Testis (tissue), 2 donors: ENCODE measurements at regions not wholly inside any gene's neighbourhood (a gene's known extent, or its start where the extent isn't known, plus 50 kb on each side); places are given as distances from the start of the nearest gene placed in this dataset.
A peak's percentile ranks its signal among the peaks of the same experiment; 100 is the strongest.
"Not testable (repeated sequence)": the region's sequence is repeated elsewhere in the genome, so short reads cannot be mapped to it uniquely, and the experiment has no call there.

ENCODE experiments used
- DNase-seq: peaks from one replicate; pipeline ENCODE4 v3.0.0-alpha.2; 2019
- H3K27ac ChIP-seq, 2 donors: fragments of 200-600 bp; sonication (generic); one replicate each; pipeline ENCODE4 v1.5.1; 2019
- H3K27me3 ChIP-seq: fragments of 200-600 bp; sonication (generic); one replicate; pipeline ENCODE4 v1.5.1; 2019
- H3K36me3 ChIP-seq: fragments of 200-600 bp; sonication (generic); one replicate; pipeline ENCODE4 v1.5.1; 2017; ENCODE audit warnings: low read depth; ENCODE audit errors: missing control alignments
- H3K4me1 ChIP-seq: fragments of 200-600 bp; sonication (generic); one replicate; pipeline ENCODE4 v1.5.1; 2019
- H3K4me3 ChIP-seq, 2 donors: fragments of 200-600 bp; sonication (generic); one replicate each; pipeline ENCODE4 v1.5.1; 2017 to 2019
- H3K9me3 ChIP-seq: fragments of 200-600 bp; sonication (generic); one replicate; pipeline ENCODE4 v1.5.1; 2017
- CTCF ChIP-seq, 3 experiments: fragments of 450-650 bp in 2 of 3; fragments of 200-600 bp in 1 of 3; sonication (generic) in 1 of 3; IDR thresholded peaks; one replicate each; pipeline ENCODE4 v1.5.1; 2016 to 2019; ENCODE audit warnings: antibody characterized with exemption in 3 of 3, mild to moderate bottlenecking in 2 of 3, moderate library complexity in 1 of 3
- POLR2A ChIP-seq: fragments of 450-650 bp; IDR thresholded peaks from one replicate; pipeline ENCODE4 v1.6.1; 2017; ENCODE audit warnings: antibody characterized with exemption, mild to moderate bottlenecking, moderate library complexity
- WGBS, 2 donors: methylation state at CpG; one replicate each; pipeline ENCODE4 v1.1.5; 2018; 5-methylcytosine and 5-hydroxymethylcytosine counted together
- intact Hi-C: fragments of 100-400 bp; cut with DNase I; formaldehyde crosslinking; loops from one replicate; pipeline ENCODE4 v1.15.1; 2023; ENCODE audit warnings: low total_unique reads

GRCh38 chr6:120764312-120764711, 570.0 kb downstream of the TBC1D32 start:
- Histone ChIP-seq H3K9me3 (no peaks in the 10 kb centered on the region), H3K27ac (no peak overlapping the region), H3K4me3 (no peak overlapping the region), H3K27me3 (no peaks in the 10 kb centered on the region), H3K36me3 (no peaks in the 10 kb centered on the region), H3K4me1 (no peaks in the 10 kb centered on the region)
- peak; percentile 36 for DNase-seq
- TF ChIP-seq POLR2A = no peak
- no peak for TF ChIP-seq CTCF (IDR thresholded peaks at IDR 0.05)
- intact Hi-C loops = no loop called here

- H3K4me1 ChIP-seq = no peaks in the 10 kb centered on the region
- TF ChIP-seq CTCF (IDR thresholded peaks at IDR 0.05) = no peak
- TF ChIP-seq POLR2A = no peak
- no peak overlapping the region for H3K27ac ChIP-seq
- intact Hi-C loops = no loop called here
- H3K9me3 ChIP-seq = no peaks in the 10 kb centered on the region
- no peaks in the 10 kb centered on the region for H3K27me3 ChIP-seq
- 65 to 82% methylated on average over 1 of the region's 1 CpG for WGBS, 2 donors
- DNase-seq = no peak
- no peaks in the 10 kb centered on the region for H3K36me3 ChIP-seq
- no peak overlapping the region for H3K4me3 ChIP-seq
Measured at GRCh38 chr6:120759570-120759969, 574.7 kb downstream of the TBC1D32 start.

- H3K4me1 ChIP-seq, H3K4me3 ChIP-seq, H3K9me3 ChIP-seq, H3K36me3 ChIP-seq, H3K27me3 ChIP-seq, intact Hi-C loops, DNase-seq, H3K27ac ChIP-seq: not testable (repeated sequence)
- 63 to 81% methylated on average over 9 to 11 of the region's 12 CpGs for WGBS, 2 donors
Measured at GRCh38 chr6:120748574-120748973, 585.7 kb downstream of the TBC1D32 start.

GRCh38 chr6:120736740-120737139, 597.5 kb downstream of the TBC1D32 start:
- Histone ChIP-seq H3K36me3 (no peaks in the 10 kb centered on the region), H3K27me3 (no peaks in the 10 kb centered on the region), H3K27ac (no peak overlapping the region), H3K9me3 (no peaks in the 10 kb centered on the region), H3K4me1 (no peaks in the 10 kb centered on the region), H3K4me3 (no peak overlapping the region)
- intact Hi-C loops = no loop called here
- no peak for TF ChIP-seq POLR2A
- TF ChIP-seq CTCF (IDR thresholded peaks at IDR 0.05) = no peak
- no peak for DNase-seq
- WGBS, 2 donors = 69 to 98% methylated on average over 2 of the region's 2 CpGs

GRCh38 chr6:120735641-120736040, 598.6 kb downstream of the TBC1D32 start:
- Histone ChIP-seq H3K36me3 (no peaks in the 10 kb centered on the region), H3K27me3 (no peaks in the 10 kb centered on the region), H3K4me3 (no peak overlapping the region), H3K4me1 (no peaks in the 10 kb centered on the region), H3K27ac (no peak overlapping the region), H3K9me3 (no peaks in the 10 kb centered on the region)
- no peak for TF ChIP-seq POLR2A
- TF ChIP-seq CTCF (IDR thresholded peaks at IDR 0.05) = no peak
- intact Hi-C loops = no loop called here
- DNase-seq = no peak
- 94 to 95% methylated on average over 2 of the region's 2 CpGs for WGBS, 2 donors
